PC-3 (cell line): ENCODE measurements at regions not wholly inside any gene's neighbourhood (a gene's known extent, or its start where the extent isn't known, plus 50 kb on each side); places are given as distances from the start of the nearest gene placed in this dataset.

Experiments used
- ATAC-seq: fragments of 200-7000 bp; cut with Tn5 transposase; 2 replicates; pipeline ENCODE4 v1.9.1; 2020; ENCODE audit warnings: mild to moderate bottlenecking, moderate library complexity
- BruUV-seq: library from RNA; stranded (reverse); fragments of 400-500 nt; replicated peaks from 2 replicates; lab custom pipeline; 2021; lab: Mats Ljungman, UMichigan
- CTCF ChIA-PET: fragments of 300-600 bp; sonication (Branson Sonifier 250); formaldehyde crosslinking; loops from one replicate; lab custom pipeline; 2022; ENCODE audit warnings: antibody characterized with exemption; lab: Charles Lee
- POLR2A ChIA-PET: fragments of 300-600 bp; sonication (Branson Sonifier 250); formaldehyde crosslinking; loops from one replicate; lab custom pipeline; 2022; ENCODE audit warnings: antibody characterized with exemption; ENCODE audit not compliant: unreplicated experiment; lab: Charles Lee
- DNase-seq: peaks from one replicate; pipeline ENCODE4 v3.0.0-alpha.2; 2015
- H2AFZ ChIP-seq: fragments of 300-600 bp; sonication (generic); 2 replicates; pipeline ENCODE4 v1.6.0; 2016; ENCODE audit warnings: antibody characterized with exemption, low read length
- H3F3A ChIP-seq: fragments of 300-600 bp; sonication (generic); one replicate; pipeline ENCODE4 v1.6.0; 2017; ENCODE audit warnings: antibody characterized with exemption, low read length, control low read depth, mild to moderate bottlenecking; ENCODE audit not compliant: unreplicated experiment
- H3K27ac ChIP-seq: fragments of 300-600 bp; sonication (generic); 2 replicates; pipeline ENCODE4 v1.5.1; 2016; ENCODE audit warnings: mild to moderate bottlenecking, low read length
- H3K27me3 ChIP-seq: fragments of 300-600 bp; sonication (generic); 2 replicates; pipeline ENCODE4 v1.6.1; 2016; ENCODE audit warnings: low read length, mixed read lengths
- H3K36me3 ChIP-seq: fragments of 300-600 bp; sonication (generic); 2 replicates; pipeline ENCODE4 v1.6.1; 2016; ENCODE audit warnings: low read depth, mixed run types, low read length, mixed read lengths
- H3K4me1 ChIP-seq: fragments of 300-600 bp; sonication (generic); 2 replicates; pipeline ENCODE4 v1.5.1; 2016; ENCODE audit warnings: low read length; ENCODE audit not compliant: insufficient read depth
- H3K4me2 ChIP-seq: fragments of 300-600 bp; sonication (generic); 2 replicates; pipeline ENCODE4 v1.6.0; 2016; ENCODE audit warnings: low read length
- H3K4me3 ChIP-seq: fragments of 300-600 bp; sonication (generic); 2 replicates; pipeline ENCODE4 v1.5.1; 2016; ENCODE audit warnings: mild to moderate bottlenecking, low read length, mixed read lengths
- H3K79me2 ChIP-seq: fragments of 300-600 bp; sonication (generic); 2 replicates; pipeline ENCODE4 v1.6.1; 2017; ENCODE audit warnings: low read length, mixed read lengths
- H3K9ac ChIP-seq: fragments of 300-600 bp; sonication (generic); 2 replicates; pipeline ENCODE4 v1.6.0; 2016; ENCODE audit warnings: mild to moderate bottlenecking, low read length
- H3K9me2 ChIP-seq: fragments of 300-600 bp; sonication (generic); replicated peaks from 2 replicates; pipeline ENCODE4 v1.6.1; 2016; ENCODE audit warnings: mixed run types, low read length, mixed read lengths
- H3K9me3 ChIP-seq: fragments of 300-600 bp; sonication (generic); 2 replicates; pipeline ENCODE4 v1.6.1; 2016; ENCODE audit warnings: low read length, mixed read lengths
- H4K20me1 ChIP-seq: fragments of 300-600 bp; sonication (generic); 2 replicates; pipeline ENCODE4 v1.6.1; 2016; ENCODE audit warnings: low read length, mixed read lengths
- EZH2 ChIP-seq: fragments of 300-600 bp; sonication (generic); IDR thresholded peaks from one replicate; pipeline ENCODE4 v1.6.1; 2017; ENCODE audit warnings: antibody characterized with exemption, mild to moderate bottlenecking, low read length; ENCODE audit not compliant: unreplicated experiment
- EZH2phosphoT487 ChIP-seq: fragments of 300-600 bp; sonication (generic); IDR thresholded peaks from 2 replicates; pipeline ENCODE4 v1.6.1; 2018; ENCODE audit warnings: mild to moderate bottlenecking, antibody characterized with exemption, low read length, borderline replicate concordance
- intact Hi-C: fragments of 100-400 bp; cut with micrococcal nuclease; formaldehyde crosslinking; loops from 2 replicates; pipeline ENCODE4 v1.9.0; 2023
- TF ChIP-seq, protein P1 (sequence below): fragments of 300-600 bp; sonication (generic); conservative IDR thresholded peaks from 2 replicates; pipeline ENCODE4 v1.5.1; 2017; ENCODE audit warnings: antibody characterized with exemption, low read depth, mild to moderate bottlenecking, low read length

DNA sequence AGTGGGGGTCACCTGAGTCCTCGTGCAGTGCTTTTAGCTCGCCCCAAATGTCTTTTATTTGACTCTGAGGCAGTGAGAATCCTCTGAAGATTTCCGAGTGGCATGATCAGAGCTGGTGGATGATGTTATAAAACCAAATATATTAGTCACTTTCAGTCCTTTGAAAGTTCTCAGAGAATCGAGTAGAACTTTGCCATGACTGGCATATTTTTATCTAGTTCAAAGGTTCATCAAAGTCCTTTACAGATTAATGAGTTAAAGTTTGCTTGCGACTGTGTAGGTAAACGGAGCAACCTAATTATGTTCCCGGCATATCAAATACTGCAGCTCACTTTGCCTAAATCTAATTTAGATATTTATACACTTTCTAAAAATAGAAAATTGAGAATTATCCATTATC lies 498.5 kb upstream of the NOX3 start:
- POLR2A ChIA-PET: no interaction called here
- CTCF ChIA-PET: no interaction called here
- no peaks in the 10 kb centered on the region for H4K20me1 ChIP-seq
- H3K4me3 ChIP-seq: no peak overlapping the region
- intact Hi-C loops: no loop called here
- H3K9ac ChIP-seq: no peak overlapping the region
- TF ChIP-seq EZH2phosphoT487: no peak
- TF ChIP-seq EZH2: no peak
- TF ChIP-seq, protein P1, sequence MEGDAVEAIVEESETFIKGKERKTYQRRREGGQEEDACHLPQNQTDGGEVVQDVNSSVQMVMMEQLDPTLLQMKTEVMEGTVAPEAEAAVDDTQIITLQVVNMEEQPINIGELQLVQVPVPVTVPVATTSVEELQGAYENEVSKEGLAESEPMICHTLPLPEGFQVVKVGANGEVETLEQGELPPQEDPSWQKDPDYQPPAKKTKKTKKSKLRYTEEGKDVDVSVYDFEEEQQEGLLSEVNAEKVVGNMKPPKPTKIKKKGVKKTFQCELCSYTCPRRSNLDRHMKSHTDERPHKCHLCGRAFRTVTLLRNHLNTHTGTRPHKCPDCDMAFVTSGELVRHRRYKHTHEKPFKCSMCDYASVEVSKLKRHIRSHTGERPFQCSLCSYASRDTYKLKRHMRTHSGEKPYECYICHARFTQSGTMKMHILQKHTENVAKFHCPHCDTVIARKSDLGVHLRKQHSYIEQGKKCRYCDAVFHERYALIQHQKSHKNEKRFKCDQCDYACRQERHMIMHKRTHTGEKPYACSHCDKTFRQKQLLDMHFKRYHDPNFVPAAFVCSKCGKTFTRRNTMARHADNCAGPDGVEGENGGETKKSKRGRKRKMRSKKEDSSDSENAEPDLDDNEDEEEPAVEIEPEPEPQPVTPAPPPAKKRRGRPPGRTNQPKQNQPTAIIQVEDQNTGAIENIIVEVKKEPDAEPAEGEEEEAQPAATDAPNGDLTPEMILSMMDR: no peak
- BruUV-seq: no TSS peak
- no peaks in the 10 kb centered on the region for H3F3A ChIP-seq
- no peak overlapping the region for H2AFZ ChIP-seq
- no peaks in the 10 kb centered on the region for H3K79me2 ChIP-seq
- H3K9me2 ChIP-seq: no peaks in the 10 kb centered on the region
- no peaks in the 10 kb centered on the region for H3K9me3 ChIP-seq
- ATAC-seq (no peak), DNase-seq (no peak)
- no peaks in the 10 kb centered on the region for H3K36me3 ChIP-seq
- no peaks in the 10 kb centered on the region for H3K4me1 ChIP-seq
- no peaks in the 10 kb centered on the region for H3K27me3 ChIP-seq
- H3K27ac ChIP-seq: no peak overlapping the region
- no peak overlapping the region for H3K4me2 ChIP-seq

DNA sequence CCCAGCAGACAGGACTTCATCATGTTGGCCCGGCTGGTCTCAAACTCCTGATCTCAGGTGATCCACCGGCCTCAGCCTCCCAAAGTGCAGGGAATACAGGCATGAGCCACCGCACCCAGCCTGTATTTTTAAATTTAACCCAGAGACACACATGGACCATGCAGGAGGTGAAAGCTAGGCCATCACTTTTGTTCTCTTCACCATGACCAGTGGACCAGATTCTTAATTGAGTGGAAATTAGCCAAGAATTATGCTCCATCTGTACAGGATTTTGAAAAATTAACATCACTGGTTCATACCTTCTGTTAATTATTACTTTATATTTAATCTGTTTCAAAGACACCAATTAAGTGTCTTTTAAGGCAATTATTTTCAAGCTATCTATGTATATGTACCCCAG lies 493.6 kb upstream of the NOX3 start:
- no peaks in the 10 kb centered on the region for H3K36me3 ChIP-seq
- H3K27me3 ChIP-seq: no peaks in the 10 kb centered on the region
- H2AFZ ChIP-seq: no peak overlapping the region
- TF ChIP-seq EZH2 (no peak), EZH2phosphoT487 (no peak)
- TF ChIP-seq, protein P1: no peak
- ChIA-PET CTCF (no interaction called here), POLR2A (no interaction called here)
- no peak overlapping the region for H3K9ac ChIP-seq
- H4K20me1 ChIP-seq: no peaks in the 10 kb centered on the region
- no TSS peak for BruUV-seq
- ATAC-seq: no peak
- intact Hi-C loops: no loop called here
- H3F3A ChIP-seq: no peaks in the 10 kb centered on the region
- no peak overlapping the region for H3K4me2 ChIP-seq
- H3K9me2 ChIP-seq: no peaks in the 10 kb centered on the region
- no peaks in the 10 kb centered on the region for H3K79me2 ChIP-seq
- no peak for DNase-seq
- no peak overlapping the region for H3K27ac ChIP-seq
- H3K9me3 ChIP-seq: no peaks in the 10 kb centered on the region
- H3K4me3 ChIP-seq: no peak overlapping the region
- no peaks in the 10 kb centered on the region for H3K4me1 ChIP-seq

DNA sequence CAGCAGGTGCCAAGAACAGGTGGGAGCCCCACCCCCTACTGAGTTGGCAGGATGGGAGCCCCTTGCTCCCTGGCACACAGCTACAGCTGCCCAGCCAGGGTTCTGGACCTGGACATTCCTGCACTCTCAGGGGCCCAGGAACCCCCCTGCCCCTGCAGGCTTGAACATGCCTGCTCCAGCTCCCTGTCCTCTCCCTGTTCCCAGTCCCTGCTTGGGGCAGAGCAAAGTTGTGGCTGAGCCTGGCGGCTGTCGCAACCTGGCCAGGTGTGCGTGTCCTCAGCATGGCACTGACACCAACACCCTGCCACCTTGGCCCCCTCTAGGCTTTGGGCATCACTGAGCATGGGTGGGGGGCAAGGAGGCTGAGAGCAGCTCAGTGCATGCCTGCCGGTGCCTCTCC lies 491.2 kb upstream of the NOX3 start:
- Histone ChIP-seq H3K9me2 (no peaks in the 10 kb centered on the region), H3K79me2 (no peaks in the 10 kb centered on the region), H3K4me2 (no peak overlapping the region), H3K36me3 (no peaks in the 10 kb centered on the region), H2AFZ (no peak overlapping the region), H3F3A (no peaks in the 10 kb centered on the region), H3K9me3 (no peaks in the 10 kb centered on the region), H3K27ac (no peak overlapping the region), H4K20me1 (no peaks in the 10 kb centered on the region), H3K27me3 (no peaks in the 10 kb centered on the region), H3K4me1 (no peaks in the 10 kb centered on the region), H3K9ac (no peak overlapping the region), H3K4me3 (no peak overlapping the region)
- TF ChIP-seq EZH2phosphoT487 (no peak), EZH2 (no peak)
- TF ChIP-seq, protein P1: no peak
- ChIA-PET POLR2A (no interaction called here), CTCF (no interaction called here)
- ATAC-seq (no peak), DNase-seq (no peak)
- no TSS peak for BruUV-seq
- intact Hi-C loops: no loop called here
